Hepatocyte (in vitro differentiated cells): ENCODE measurements at regions not wholly inside any gene's neighbourhood (a gene's known extent, or its start where the extent isn't known, plus 50 kb on each side); places are given as distances from the start of the nearest gene placed in this dataset.
"Not testable (repeated sequence)": the region's sequence is repeated elsewhere in the genome, so short reads cannot be mapped to it uniquely, and the experiment has no call there.

Source experiments
- DNase-seq: peaks from one replicate; pipeline ENCODE4 v3.0.0-alpha.2; 2016; ENCODE audit warnings: low spot score
- H2AFZ ChIP-seq: fragments of 200-600 bp; sonication (generic); 2 replicates; pipeline ENCODE4 v1.6.0; 2016; ENCODE audit warnings: antibody characterized with exemption, mild to moderate bottlenecking
- H3K27ac ChIP-seq: fragments of 200-600 bp; sonication (generic); 2 replicates; pipeline ENCODE4 v1.5.1; 2016; ENCODE audit warnings: mild to moderate bottlenecking
- H3K27me3 ChIP-seq: fragments of 200-600 bp; sonication (generic); 2 replicates; pipeline ENCODE4 v1.6.1; 2016
- H3K36me3 ChIP-seq: fragments of 200-600 bp; sonication (generic); replicated peaks from 2 replicates; pipeline ENCODE4 v1.5.1; 2016; ENCODE audit warnings: low read depth; ENCODE audit not compliant: insufficient read depth
- H3K4me1 ChIP-seq: fragments of 200-600 bp; sonication (generic); 2 replicates; pipeline ENCODE4 v1.5.1; 2016; ENCODE audit warnings: mild to moderate bottlenecking, moderate library complexity; ENCODE audit not compliant: insufficient read depth
- H3K4me2 ChIP-seq: fragments of 200-600 bp; sonication (generic); 2 replicates; pipeline ENCODE4 v1.6.0; 2016
- H3K4me3 ChIP-seq: fragments of 200-600 bp; sonication (generic); 2 replicates; pipeline ENCODE4 v1.5.1; 2016; ENCODE audit warnings: mild to moderate bottlenecking
- H3K79me2 ChIP-seq: fragments of 200-600 bp; sonication (generic); 2 replicates; pipeline ENCODE4 v1.6.0; 2017; ENCODE audit warnings: mild to moderate bottlenecking
- H3K9me2 ChIP-seq: fragments of 200-600 bp; sonication (generic); replicated peaks from 2 replicates; pipeline ENCODE4 v1.6.0; 2017; ENCODE audit warnings: mild to moderate bottlenecking; ENCODE audit not compliant: insufficient read depth
- H3K9me3 ChIP-seq: fragments of 200-600 bp; sonication (generic); 2 replicates; pipeline ENCODE4 v1.5.1; 2016; ENCODE audit warnings: low read depth, mild to moderate bottlenecking
- H4K20me1 ChIP-seq: fragments of 200-600 bp; sonication (generic); 2 replicates; pipeline ENCODE4 v1.6.0; 2016; ENCODE audit warnings: mild to moderate bottlenecking; ENCODE audit not compliant: insufficient read depth, poor library complexity, severe bottlenecking
- EZH2 ChIP-seq: fragments of 200-600 bp; sonication (generic); IDR thresholded peaks from 2 replicates; pipeline ENCODE4 v1.6.1; 2016; ENCODE audit warnings: antibody characterized with exemption, mild to moderate bottlenecking, borderline replicate concordance
- EZH2phosphoT487 ChIP-seq: fragments of 200-600 bp; sonication (generic); IDR thresholded peaks from one replicate; pipeline ENCODE4 v1.6.1; 2018; ENCODE audit warnings: antibody characterized with exemption, mild to moderate bottlenecking, low read depth, moderate library complexity; ENCODE audit not compliant: unreplicated experiment, severe bottlenecking
- WGBS: methylation state at CpG from one replicate; pipeline ENCODE4 v1.1.6; 2016; ENCODE audit warnings: low lambda C conversion rate; ENCODE audit errors: missing lambda C conversion rate; 5-methylcytosine and 5-hydroxymethylcytosine counted together
- TF ChIP-seq, protein P1 (sequence below): fragments of 200-600 bp; sonication (generic); IDR thresholded peaks from 2 replicates; pipeline ENCODE4 v1.5.1; 2016; ENCODE audit warnings: antibody characterized with exemption, mild to moderate bottlenecking; ENCODE audit not compliant: poor library complexity

DNA sequence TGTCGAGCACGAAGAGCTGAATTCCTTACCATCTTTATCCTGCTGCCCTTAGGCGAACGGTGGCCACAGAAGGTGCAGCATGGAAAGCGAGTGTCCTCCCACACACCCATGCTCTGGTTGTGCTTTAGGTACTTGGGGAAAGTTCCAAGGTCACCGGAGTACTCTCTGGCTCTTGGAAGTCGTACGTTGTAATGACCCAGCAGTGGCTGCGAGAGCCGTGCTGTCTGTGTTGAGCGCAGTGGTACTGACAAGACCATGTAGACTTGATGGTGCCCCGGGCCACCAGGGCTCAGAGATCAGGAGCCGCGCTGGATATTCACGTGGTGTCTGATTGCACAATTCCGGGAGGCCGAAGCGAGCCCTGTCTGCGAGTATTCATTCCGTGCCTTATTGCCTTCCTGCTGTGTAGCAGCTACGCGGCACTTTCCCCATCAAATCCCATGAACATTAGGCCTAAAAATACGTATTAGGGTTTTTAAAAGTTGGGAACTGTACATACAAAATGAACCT, 222.0 kb downstream of the ZNF516 start:
- H2AFZ ChIP-seq, result no peak overlapping the region
- 94% methylated on average over 23 of the region's 23 CpGs for WGBS
- no peak for TF ChIP-seq EZH2
- TF ChIP-seq, protein P1, sequence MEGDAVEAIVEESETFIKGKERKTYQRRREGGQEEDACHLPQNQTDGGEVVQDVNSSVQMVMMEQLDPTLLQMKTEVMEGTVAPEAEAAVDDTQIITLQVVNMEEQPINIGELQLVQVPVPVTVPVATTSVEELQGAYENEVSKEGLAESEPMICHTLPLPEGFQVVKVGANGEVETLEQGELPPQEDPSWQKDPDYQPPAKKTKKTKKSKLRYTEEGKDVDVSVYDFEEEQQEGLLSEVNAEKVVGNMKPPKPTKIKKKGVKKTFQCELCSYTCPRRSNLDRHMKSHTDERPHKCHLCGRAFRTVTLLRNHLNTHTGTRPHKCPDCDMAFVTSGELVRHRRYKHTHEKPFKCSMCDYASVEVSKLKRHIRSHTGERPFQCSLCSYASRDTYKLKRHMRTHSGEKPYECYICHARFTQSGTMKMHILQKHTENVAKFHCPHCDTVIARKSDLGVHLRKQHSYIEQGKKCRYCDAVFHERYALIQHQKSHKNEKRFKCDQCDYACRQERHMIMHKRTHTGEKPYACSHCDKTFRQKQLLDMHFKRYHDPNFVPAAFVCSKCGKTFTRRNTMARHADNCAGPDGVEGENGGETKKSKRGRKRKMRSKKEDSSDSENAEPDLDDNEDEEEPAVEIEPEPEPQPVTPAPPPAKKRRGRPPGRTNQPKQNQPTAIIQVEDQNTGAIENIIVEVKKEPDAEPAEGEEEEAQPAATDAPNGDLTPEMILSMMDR, result no peak
- TF ChIP-seq EZH2phosphoT487, result no peak

DNA sequence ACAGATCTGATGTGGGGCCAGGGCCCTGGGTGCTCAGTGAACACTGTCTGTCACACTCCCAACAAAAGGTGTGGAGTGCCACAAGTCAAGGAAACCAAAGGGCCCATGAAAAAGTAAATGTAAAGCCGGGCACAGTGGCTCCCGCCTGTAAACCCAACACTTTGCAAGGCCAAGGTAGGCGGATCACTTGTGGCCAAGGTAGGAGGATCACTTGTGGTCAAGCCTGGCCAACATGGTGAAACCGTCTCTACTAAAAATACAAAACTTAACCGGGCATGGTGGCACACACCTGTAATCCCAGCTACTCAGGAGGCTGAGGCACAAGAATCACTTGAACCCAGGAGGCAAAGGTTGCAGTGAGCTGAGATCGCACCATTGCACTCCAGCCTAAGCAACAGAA, 227.6 kb downstream of the ZNF516 start:
- H3K4me3 ChIP-seq, H3K9me3 ChIP-seq, H3K36me3 ChIP-seq, H3K79me2 ChIP-seq, H3K27me3 ChIP-seq, H3K4me2 ChIP-seq, H2AFZ ChIP-seq, DNase-seq, H3K27ac ChIP-seq, H3K9me2 ChIP-seq, H4K20me1 ChIP-seq: not testable (repeated sequence)
- 98% methylated on average over 6 of the region's 6 CpGs for WGBS
- H3K4me1 ChIP-seq, result peaks cover 24% of the 10 kb centered on the region

More for the DNA sequence above, 222.0 kb downstream of the ZNF516 start:
- Histone ChIP-seq H4K20me1 (no peaks in the 10 kb centered on the region), H3K27me3 (no peaks in the 10 kb centered on the region), H3K9me2 (no peaks in the 10 kb centered on the region), H3K4me2 (no peak overlapping the region), H3K4me3 (no peak overlapping the region), H3K36me3 (no peaks in the 10 kb centered on the region), H3K27ac (no peak overlapping the region), H3K79me2 (no peaks in the 10 kb centered on the region), H3K9me3 (no peaks in the 10 kb centered on the region), H3K4me1 (no peaks in the 10 kb centered on the region)
- no peak for DNase-seq

DNA sequence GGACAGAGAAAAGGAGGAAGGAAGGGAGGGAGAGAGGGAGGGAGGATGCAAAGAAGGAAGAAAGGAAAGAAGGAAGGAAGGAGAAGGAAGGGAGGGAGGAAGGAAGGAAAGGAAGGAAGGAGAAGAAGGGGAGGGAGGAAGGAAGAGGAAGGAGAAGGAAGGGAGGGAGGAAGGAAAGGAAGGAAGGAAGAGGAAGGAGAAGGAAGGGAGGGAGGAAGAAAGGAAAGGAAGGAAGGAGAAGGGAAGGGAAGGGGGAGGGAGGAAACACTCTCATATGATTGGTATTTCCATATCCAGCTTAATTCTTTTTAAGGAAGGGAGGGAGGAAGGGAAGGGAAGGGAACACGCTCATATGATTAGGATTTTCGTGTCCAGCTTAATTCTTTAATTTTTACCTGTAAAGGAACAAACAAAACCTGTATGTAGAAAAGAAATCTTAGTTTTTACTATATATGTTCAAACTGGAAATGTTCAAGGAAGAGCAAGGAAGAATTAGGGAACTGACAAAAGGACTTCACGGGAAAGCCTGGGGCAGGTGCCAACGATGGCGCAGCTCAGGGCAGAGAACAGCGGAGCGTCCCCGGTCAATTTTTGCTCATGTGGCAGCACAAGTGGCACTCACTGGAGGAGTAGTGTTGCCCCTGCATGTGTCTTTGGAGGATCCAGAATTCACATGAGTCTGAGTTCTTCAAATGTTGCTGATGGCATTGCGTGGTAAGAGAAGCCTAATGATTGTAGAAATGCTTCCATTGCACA, 228.6 kb downstream of the ZNF516 start:
- no peaks in the 10 kb centered on the region for H3K27me3 ChIP-seq
- DNase-seq, result no peak
- 90% methylated on average over 9 of the region's 9 CpGs for WGBS
- H3K9me3 ChIP-seq, result no peaks in the 10 kb centered on the region
- H3K4me2 ChIP-seq, result peak overlapping the region; percentile 72
- H3K36me3 ChIP-seq, result no peaks in the 10 kb centered on the region
- H2AFZ ChIP-seq, result peak overlapping the region; percentile 79
- TF ChIP-seq EZH2phosphoT487, result no peak
- TF ChIP-seq EZH2, result no peak
- TF ChIP-seq, protein P1, result no peak
- no peaks in the 10 kb centered on the region for H3K9me2 ChIP-seq
- H3K79me2 ChIP-seq, result no peaks in the 10 kb centered on the region
- H3K27ac ChIP-seq, result peak overlapping the region; percentile 97
- no peak overlapping the region for H3K4me3 ChIP-seq
- H4K20me1 ChIP-seq, result no peaks in the 10 kb centered on the region
- peaks cover 24% of the 10 kb centered on the region for H3K4me1 ChIP-seq

DNA sequence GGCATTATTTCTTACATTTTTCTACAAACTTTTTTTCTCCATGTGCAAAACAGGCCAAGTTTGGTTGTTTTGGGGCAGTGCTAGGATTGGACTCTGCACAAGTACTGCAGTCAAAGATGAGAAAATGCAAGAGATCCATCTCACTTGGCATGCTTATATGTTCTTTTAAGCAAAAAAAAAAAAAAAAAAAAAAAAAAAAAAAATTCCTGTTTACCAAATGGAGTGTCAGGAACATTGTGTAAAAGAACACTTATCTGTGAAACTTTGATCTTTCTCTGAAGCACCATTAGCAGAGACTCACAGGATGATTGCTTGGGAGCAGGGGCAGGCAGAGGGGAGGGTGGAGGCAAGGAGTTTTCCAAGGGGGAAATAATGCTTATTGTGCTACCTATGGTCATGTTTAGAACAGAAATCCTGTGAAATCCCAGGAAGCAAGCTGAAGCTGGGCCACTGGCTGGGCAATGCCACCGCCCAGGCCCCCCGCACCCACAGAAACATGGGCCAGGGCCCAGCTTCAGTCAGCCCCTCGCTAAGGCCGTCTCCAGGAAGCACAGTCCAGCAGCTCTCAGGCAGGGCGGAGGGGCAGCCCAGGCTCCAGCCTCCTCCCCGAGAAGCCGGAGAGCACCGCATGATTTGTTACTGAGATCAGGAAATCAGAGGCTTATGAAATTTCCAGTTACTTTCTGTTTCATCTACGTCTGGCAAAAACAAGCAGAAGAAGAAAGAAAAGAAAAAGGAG, 229.4 kb downstream of the ZNF516 start:
- Histone ChIP-seq H3K79me2 (no peaks in the 10 kb centered on the region), H3K27me3 (no peaks in the 10 kb centered on the region), H3K9me3 (no peaks in the 10 kb centered on the region), H3K4me1 (peaks cover 24% of the 10 kb centered on the region), H2AFZ (peak overlapping the region; percentile 79), H3K9me2 (no peaks in the 10 kb centered on the region), H3K36me3 (no peaks in the 10 kb centered on the region), H3K4me2 (peak overlapping the region; percentile 72), H3K4me3 (no peak overlapping the region), H4K20me1 (no peaks in the 10 kb centered on the region), H3K27ac (peak overlapping the region; percentile 97)
- WGBS, result 47% methylated on average over 9 of the region's 9 CpGs
- peak; percentile 62 for DNase-seq
- no peak for TF ChIP-seq EZH2phosphoT487
